ENCODE measurements at regions not wholly inside any gene's neighbourhood (a gene's known extent, or its start where the extent isn't known, plus 50 kb on each side); places are given as distances from the start of the nearest gene placed in this dataset.
A peak's percentile ranks its signal among the peaks of the same experiment; 100 is the strongest.

GRCh38 chr1:55380355-55380970 lies 165.3 kb upstream of the USP24 start:
- Histone ChIP-seq H3K36me3 (ENCODE audit: control insufficient read depth, insufficient read depth, low read length) (no peaks in the 10 kb centered on the region), H3K27me3 (replicated peaks; ENCODE audit: control insufficient read depth, insufficient read depth, low read length) (no peaks in the 10 kb centered on the region), H3K4me3 (replicated peaks; ENCODE audit: low read depth, low read length) (no peak overlapping the region)
- DNase-seq (ENCODE audit: extremely low read depth, insufficient read length) = no peak
- TF ChIP-seq CTCF (IDR thresholded peaks at IDR 0.05; ENCODE audit: insufficient read depth, low read length, poor library complexity, severe bottlenecking) = no peak

- DNase-seq (ENCODE audit: extremely low read depth, insufficient read length) = no peak
- peak; percentile 71 for TF ChIP-seq CTCF (IDR thresholded peaks at IDR 0.05; ENCODE audit: insufficient read depth, low read length, poor library complexity, severe bottlenecking)
- Histone ChIP-seq H3K4me3 (replicated peaks; ENCODE audit: low read depth, low read length) (no peak overlapping the region), H3K36me3 (ENCODE audit: control insufficient read depth, insufficient read depth, low read length) (no peaks in the 10 kb centered on the region), H3K27me3 (replicated peaks; ENCODE audit: control insufficient read depth, insufficient read depth, low read length) (no peaks in the 10 kb centered on the region)
Observed at GRCh38 chr1:55378582-55378981, 163.4 kb upstream of the USP24 start.

- DNase-seq (ENCODE audit: extremely low read depth, insufficient read length) = no peak
- no peak for TF ChIP-seq CTCF (IDR thresholded peaks at IDR 0.05; ENCODE audit: insufficient read depth, low read length, poor library complexity, severe bottlenecking)
- no peaks in the 10 kb centered on the region for H3K27me3 ChIP-seq (replicated peaks; ENCODE audit: control insufficient read depth, insufficient read depth, low read length)
- no peaks in the 10 kb centered on the region for H3K36me3 ChIP-seq (ENCODE audit: control insufficient read depth, insufficient read depth, low read length)
- no peak overlapping the region for H3K4me3 ChIP-seq (replicated peaks; ENCODE audit: low read depth, low read length)
Observed at GRCh38 chr1:55376897-55377296, 161.7 kb upstream of the USP24 start.

- no peak for DNase-seq (ENCODE audit: extremely low read depth, insufficient read length)
- H3K4me3 ChIP-seq (replicated peaks; ENCODE audit: low read depth, low read length) = no peak overlapping the region
- no peaks in the 10 kb centered on the region for H3K36me3 ChIP-seq (ENCODE audit: control insufficient read depth, insufficient read depth, low read length)
- H3K27me3 ChIP-seq (replicated peaks; ENCODE audit: control insufficient read depth, insufficient read depth, low read length) = no peaks in the 10 kb centered on the region
- peak; percentile 94 for TF ChIP-seq CTCF (IDR thresholded peaks at IDR 0.05; ENCODE audit: insufficient read depth, low read length, poor library complexity, severe bottlenecking)
Observed at GRCh38 chr1:55375617-55376258, 160.6 kb upstream of the USP24 start.

GRCh38 chr1:55374801-55375616 lies 159.8 kb upstream of the USP24 start:
- no peak for TF ChIP-seq CTCF (IDR thresholded peaks at IDR 0.05; ENCODE audit: insufficient read depth, low read length, poor library complexity, severe bottlenecking)
- Histone ChIP-seq H3K36me3 (ENCODE audit: control insufficient read depth, insufficient read depth, low read length) (no peaks in the 10 kb centered on the region), H3K27me3 (replicated peaks; ENCODE audit: control insufficient read depth, insufficient read depth, low read length) (no peaks in the 10 kb centered on the region), H3K4me3 (replicated peaks; ENCODE audit: low read depth, low read length) (no peak overlapping the region)
- no peak for DNase-seq (ENCODE audit: extremely low read depth, insufficient read length)

Measured in GM06990 (cell line).